ENCODE measurements at regions not wholly inside any gene's neighbourhood (a gene's known extent, or its start where the extent isn't known, plus 50 kb on each side); places are given as distances from the start of the nearest gene placed in this dataset.
"Not testable (repeated sequence)": the region's sequence is repeated elsewhere in the genome, so short reads cannot be mapped to it uniquely, and the experiment has no call there.

GRCh38 chr12:5096241-5096924, 52.7 kb downstream of the KCNA5 start:
- no peak for DNase-seq

GRCh38 chr12:5097786-5098185, 54.1 kb downstream of the KCNA5 start:
- DNase-seq, result no peak

- DNase-seq, result no peak
Observed at GRCh38 chr12:5099136-5099535, 55.5 kb downstream of the KCNA5 start.

- no peak for DNase-seq
Observed at GRCh38 chr12:5099591-5099990, 55.9 kb downstream of the KCNA5 start.

- DNase-seq, result no peak
Observed at GRCh38 chr12:5101686-5102085, 58.0 kb downstream of the KCNA5 start.

- DNase-seq, result no peak
Observed at GRCh38 chr12:5102261-5102789, 58.6 kb downstream of the KCNA5 start.

GRCh38 chr12:5102806-5103205, 59.1 kb downstream of the KCNA5 start:
- no peak for DNase-seq

- DNase-seq, result no peak
Observed at GRCh38 chr12:5110345-5110744, 66.7 kb downstream of the KCNA5 start.

GRCh38 chr12:5114436-5114835, 70.8 kb downstream of the KCNA5 start:
- DNase-seq, result no peak

GRCh38 chr12:5121784-5122183, 78.1 kb downstream of the KCNA5 start:
- DNase-seq, result not testable (repeated sequence)

GRCh38 chr12:5122256-5122831, 78.7 kb downstream of the KCNA5 start:
- not testable (repeated sequence) for DNase-seq

- no peak for DNase-seq
Observed at GRCh38 chr12:5123921-5124320, 80.2 kb downstream of the KCNA5 start.

- DNase-seq, result no peak
Observed at GRCh38 chr12:5124401-5124800, 80.7 kb downstream of the KCNA5 start.

- DNase-seq, result no peak
Observed at GRCh38 chr12:5134861-5135525, 91.3 kb downstream of the KCNA5 start.

GRCh38 chr12:5138256-5138655, 94.6 kb downstream of the KCNA5 start:
- no peak for DNase-seq

GRCh38 chr12:5138845-5139244, 95.2 kb downstream of the KCNA5 start:
- no peak for DNase-seq

- DNase-seq, result no peak
Observed at GRCh38 chr12:5139751-5140150, 96.1 kb downstream of the KCNA5 start.

GRCh38 chr12:5140190-5140589, 96.5 kb downstream of the KCNA5 start:
- no peak for DNase-seq

GRCh38 chr12:5148880-5149279, 105.2 kb downstream of the KCNA5 start:
- no peak for DNase-seq

- no peak for DNase-seq
Observed at GRCh38 chr12:5154091-5154490, 110.4 kb downstream of the KCNA5 start.

- DNase-seq, result no peak
Observed at GRCh38 chr12:5155866-5156265, 112.2 kb downstream of the KCNA5 start.

GRCh38 chr12:5160827-5161226, 117.1 kb downstream of the KCNA5 start:
- no peak for DNase-seq

- DNase-seq, result no peak
Observed at GRCh38 chr12:5163661-5164060, 120.0 kb downstream of the KCNA5 start.

Measured in renal pelvis (tissue), 1 donor.